ENCODE measurements at regions not wholly inside any gene's neighbourhood (a gene's known extent, or its start where the extent isn't known, plus 50 kb on each side); places are given as distances from the start of the nearest gene placed in this dataset.
"Not testable (repeated sequence)": the region's sequence is repeated elsewhere in the genome, so short reads cannot be mapped to it uniquely, and the experiment has no call there.

- FAIRE-seq (no peak), DNase-seq (ENCODE audit: extremely low spot score, insufficient read length, low read depth) (no peak)
These were observed 438.3 kb downstream of the GXYLT1 start for GRCh38 chr12:41706376-41706775.

GRCh38 chr12:41701943-41702601 lies 442.6 kb downstream of the GXYLT1 start:
- DNase-seq (ENCODE audit: extremely low spot score, insufficient read length, low read depth), result no peak
- no peak for FAIRE-seq

- DNase-seq (ENCODE audit: extremely low spot score, insufficient read length, low read depth), result no peak
- FAIRE-seq, result no peak
These were observed 443.7 kb downstream of the GXYLT1 start for GRCh38 chr12:41700940-41701339.

- no peak for DNase-seq (ENCODE audit: extremely low spot score, insufficient read length, low read depth)
- FAIRE-seq, result no peak
These were observed 445.0 kb downstream of the GXYLT1 start for GRCh38 chr12:41699658-41700057.

- FAIRE-seq (no peak), DNase-seq (ENCODE audit: extremely low spot score, insufficient read length, low read depth) (no peak)
These were observed 447.5 kb downstream of the GXYLT1 start for GRCh38 chr12:41697161-41697560.

- FAIRE-seq, result no peak
- DNase-seq (ENCODE audit: extremely low spot score, insufficient read length, low read depth), result no peak
These were observed 459.7 kb downstream of the GXYLT1 start for GRCh38 chr12:41684997-41685396.

- DNase-seq (ENCODE audit: extremely low spot score, insufficient read length, low read depth) (no peak), FAIRE-seq (no peak)
These were observed 461.0 kb downstream of the GXYLT1 start for GRCh38 chr12:41683513-41684240.

GRCh38 chr12:41683023-41683422 lies 461.7 kb downstream of the GXYLT1 start:
- DNase-seq (ENCODE audit: extremely low spot score, insufficient read length, low read depth), result no peak
- FAIRE-seq, result no peak

GRCh38 chr12:41681898-41682297 lies 462.8 kb downstream of the GXYLT1 start:
- DNase-seq (ENCODE audit: extremely low spot score, insufficient read length, low read depth), result no peak
- no peak for FAIRE-seq

GRCh38 chr12:41680155-41680554 lies 464.5 kb downstream of the GXYLT1 start:
- FAIRE-seq (no peak), DNase-seq (ENCODE audit: extremely low spot score, insufficient read length, low read depth) (no peak)

- DNase-seq (ENCODE audit: extremely low spot score, insufficient read length, low read depth), result no peak
These were observed 475.6 kb downstream of the PDZRN4 start for GRCh38 chr12:41663598-41664265.

GRCh38 chr12:41661141-41661765 lies 473.1 kb downstream of the PDZRN4 start:
- FAIRE-seq (no peak), DNase-seq (ENCODE audit: extremely low spot score, insufficient read length, low read depth) (no peak)

More at GRCh38 chr12:41663598-41664265, 475.6 kb downstream of the PDZRN4 start:
- no peak for FAIRE-seq

- DNase-seq (ENCODE audit: extremely low spot score, insufficient read length, low read depth) (no peak), FAIRE-seq (no peak)
These were observed 468.3 kb downstream of the PDZRN4 start for GRCh38 chr12:41656454-41656853.

- DNase-seq (ENCODE audit: extremely low spot score, insufficient read length, low read depth) (no peak), FAIRE-seq (no peak)
These were observed 465.5 kb downstream of the PDZRN4 start for GRCh38 chr12:41653386-41654326.

- DNase-seq (ENCODE audit: extremely low spot score, insufficient read length, low read depth) (no peak), FAIRE-seq (no peak)
These were observed 464.9 kb downstream of the PDZRN4 start for GRCh38 chr12:41652981-41653380.

- DNase-seq (ENCODE audit: extremely low spot score, insufficient read length, low read depth) (no peak), FAIRE-seq (no peak)
These were observed 457.5 kb downstream of the PDZRN4 start for GRCh38 chr12:41645624-41646023.

GRCh38 chr12:41642808-41643207 lies 454.7 kb downstream of the PDZRN4 start:
- DNase-seq (ENCODE audit: extremely low spot score, insufficient read length, low read depth); FAIRE-seq: not testable (repeated sequence)

GRCh38 chr12:41636653-41637052 lies 448.5 kb downstream of the PDZRN4 start:
- FAIRE-seq, result no peak
- DNase-seq (ENCODE audit: extremely low spot score, insufficient read length, low read depth), result no peak

- DNase-seq (ENCODE audit: extremely low spot score, insufficient read length, low read depth), result no peak
- FAIRE-seq, result no peak
These were observed 447.7 kb downstream of the PDZRN4 start for GRCh38 chr12:41635626-41636364.
